NCI-H1930 (cell line): ENCODE measurements at regions not wholly inside any gene's neighbourhood (a gene's known extent, or its start where the extent isn't known, plus 50 kb on each side); places are given as distances from the start of the nearest gene placed in this dataset.
"Not testable (repeated sequence)": the region's sequence is repeated elsewhere in the genome, so short reads cannot be mapped to it uniquely, and the experiment has no call there.

ENCODE experiments used
- DNase-seq, 2 experiments: peaks; one replicate each; lab custom pipeline; 2025; lab: John Stamatoyannopoulos, UW

DNA sequence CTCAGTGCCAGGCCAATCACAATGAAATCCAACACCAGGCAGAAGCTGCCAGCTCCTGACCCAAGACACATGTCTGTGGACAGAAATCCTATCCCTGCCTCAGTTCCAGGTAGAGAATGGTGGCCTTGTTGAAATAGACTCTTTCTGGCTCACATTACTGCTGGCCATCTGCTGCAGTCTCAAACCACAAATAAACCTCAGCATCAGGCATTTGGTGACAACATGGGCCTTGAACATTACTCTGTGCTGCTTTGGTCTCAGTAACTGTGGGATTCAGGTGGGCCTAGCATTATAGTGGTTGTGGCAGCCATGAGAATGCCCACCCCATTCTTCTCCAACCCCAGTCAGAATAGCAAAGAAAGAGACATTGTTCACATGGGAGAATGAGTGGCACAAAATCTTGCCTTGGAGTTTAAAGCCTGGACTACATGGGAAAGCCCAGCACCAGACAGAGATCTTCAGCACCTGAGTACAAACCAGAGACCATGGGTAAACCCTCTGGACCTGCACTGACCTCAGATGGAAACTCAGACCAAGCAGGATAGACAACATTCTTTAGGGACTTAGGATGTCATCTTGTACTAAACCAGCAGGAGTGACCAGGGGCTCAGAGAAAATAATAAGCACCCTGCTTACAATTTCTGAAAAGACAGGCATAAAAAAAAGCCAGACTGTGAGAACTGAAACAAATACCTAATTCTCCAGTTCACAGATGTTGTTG, 50.4 kb upstream of the TRAM1L1 start:
- no peak for DNase-seq

DNA sequence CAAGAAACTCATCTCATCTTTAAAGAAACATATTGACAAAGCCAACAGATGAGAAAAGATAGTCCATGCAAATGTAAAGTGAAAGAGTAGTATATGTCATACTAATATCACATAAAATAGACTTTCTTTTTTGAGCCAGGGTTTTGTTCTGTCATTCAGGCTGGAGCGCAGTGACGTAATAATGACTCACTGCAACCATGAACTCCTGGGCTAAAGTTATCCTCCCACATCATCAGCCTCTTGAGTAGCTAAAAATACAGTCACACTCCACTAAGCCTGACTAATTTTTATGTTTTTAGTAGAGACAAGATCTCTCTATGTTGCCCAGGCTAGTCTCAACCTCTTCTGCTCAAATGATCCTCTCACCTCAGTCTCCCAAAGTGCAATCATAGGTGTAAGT, 51.8 kb upstream of the TRAM1L1 start:
- no peak for DNase-seq

GRCh38 chr4:117138732-117139131, 53.4 kb upstream of the TRAM1L1 start:
- DNase-seq: not testable (repeated sequence)

GRCh38 chr4:117154251-117154650, 68.9 kb upstream of the TRAM1L1 start:
- no peak for DNase-seq

- no peak for DNase-seq
Observed at GRCh38 chr4:117156806-117157205, 71.4 kb upstream of the TRAM1L1 start.

GRCh38 chr4:117157360-117157759, 72.0 kb upstream of the TRAM1L1 start:
- DNase-seq: no peak

- no peak for DNase-seq
Observed at GRCh38 chr4:117162976-117163375, 77.6 kb upstream of the TRAM1L1 start.

- DNase-seq: no peak
Observed at GRCh38 chr4:117164338-117164737, 79.0 kb upstream of the TRAM1L1 start.

DNA sequence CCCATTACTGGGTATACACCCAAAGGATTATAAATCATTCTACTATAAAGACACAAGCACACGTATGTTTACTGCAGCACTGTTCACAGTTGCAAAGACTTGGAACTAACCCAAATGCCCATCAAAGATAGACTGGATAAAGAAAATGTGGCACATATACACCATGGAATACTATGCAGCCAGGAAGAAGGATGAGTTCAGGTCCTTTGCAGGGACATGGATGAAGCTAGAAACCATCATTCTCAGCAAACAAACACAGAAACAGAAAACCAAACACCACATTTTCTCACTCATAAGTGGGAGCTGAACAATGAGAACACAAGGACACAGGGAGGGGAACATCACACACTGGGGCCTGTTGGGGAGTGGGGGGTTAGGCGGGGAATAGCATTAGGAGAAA, 90.0 kb upstream of the TRAM1L1 start:
- not testable (repeated sequence) for DNase-seq

DNA sequence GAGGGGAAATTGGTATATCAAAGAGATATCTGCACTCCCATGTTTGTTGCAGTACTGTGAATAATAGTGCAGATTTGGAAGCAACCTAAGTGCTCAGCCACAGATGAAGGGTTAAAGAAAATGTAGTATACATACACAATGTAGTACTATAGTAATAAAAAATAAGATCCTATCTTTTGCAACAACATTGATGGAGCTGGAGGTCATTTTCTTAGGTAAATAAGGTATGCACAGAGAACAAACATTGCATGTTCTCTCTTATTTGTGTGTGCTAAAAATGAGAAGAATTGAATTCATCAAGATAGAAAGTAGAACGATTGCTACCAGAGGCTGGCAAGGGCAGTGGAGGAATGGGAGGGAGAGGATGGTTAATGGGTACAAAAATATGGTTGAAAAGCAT, 117.9 kb upstream of the TRAM1L1 start:
- DNase-seq: no peak

GRCh38 chr4:117210551-117210950, 125.2 kb upstream of the TRAM1L1 start:
- DNase-seq: no peak

DNA sequence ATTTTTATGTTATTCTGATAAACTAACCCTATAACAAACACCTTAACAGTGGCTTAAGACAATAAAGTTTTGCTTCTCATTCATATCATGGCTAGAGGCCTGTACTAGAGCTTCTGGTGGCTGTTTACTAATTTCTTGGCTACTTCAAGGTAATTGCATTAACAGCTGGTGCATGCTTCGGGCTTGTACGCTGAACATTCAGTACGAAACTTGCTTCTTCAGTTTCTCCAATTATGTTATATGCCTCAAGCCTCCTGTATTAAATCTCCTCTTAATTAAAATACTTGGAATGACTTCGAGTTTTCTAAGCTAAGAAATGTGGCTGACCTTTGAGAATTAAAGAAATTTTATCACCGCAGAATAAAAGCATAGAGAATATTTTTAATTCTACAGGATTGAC, 138.9 kb upstream of the TRAM1L1 start:
- no peak for DNase-seq

DNA sequence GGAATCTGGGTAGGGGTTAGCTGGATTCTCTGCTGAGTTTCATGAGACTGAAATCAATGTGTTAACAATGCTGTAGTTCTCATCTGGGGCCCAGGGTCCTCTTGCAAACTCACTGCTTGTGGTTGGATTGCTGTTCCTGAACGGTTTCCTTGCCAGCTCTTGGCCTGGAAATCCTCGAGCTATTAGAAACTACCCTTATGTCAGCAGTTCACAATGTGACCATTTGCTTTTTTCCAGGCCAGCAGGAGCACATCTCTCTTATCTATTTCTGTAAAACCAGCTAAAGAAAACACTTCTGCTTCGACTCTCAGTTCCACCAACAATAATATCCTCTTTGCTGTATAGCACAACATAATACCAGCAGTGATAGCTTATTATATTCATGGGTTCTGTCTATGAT, 140.1 kb upstream of the TRAM1L1 start:
- DNase-seq: no peak

GRCh38 chr4:117227925-117228324, 142.5 kb upstream of the TRAM1L1 start:
- no peak for DNase-seq

- DNase-seq: no peak
Observed at GRCh38 chr4:117239434-117239833, 154.1 kb upstream of the TRAM1L1 start.

- DNase-seq: no peak
Observed at GRCh38 chr4:117249333-117249732, 164.0 kb upstream of the TRAM1L1 start.

DNA sequence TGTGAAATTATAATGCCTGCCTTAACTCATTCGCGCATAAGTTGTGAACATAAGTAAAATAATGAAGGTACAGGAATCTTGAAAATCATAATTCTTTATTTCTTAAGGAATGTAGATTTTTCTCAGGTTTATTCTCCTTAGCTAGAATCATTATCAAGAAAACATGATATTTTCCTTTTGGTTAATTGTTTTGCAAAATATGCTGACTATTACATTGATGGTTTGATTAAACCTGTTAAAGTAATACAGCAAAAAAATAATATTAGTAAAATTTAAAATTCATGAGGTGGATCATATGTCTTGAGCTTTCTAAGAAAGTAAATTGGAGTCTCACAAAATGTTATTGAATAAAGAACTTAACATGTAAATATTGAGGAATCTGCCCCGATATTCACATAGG, 178.7 kb upstream of the TRAM1L1 start:
- no peak for DNase-seq

DNA sequence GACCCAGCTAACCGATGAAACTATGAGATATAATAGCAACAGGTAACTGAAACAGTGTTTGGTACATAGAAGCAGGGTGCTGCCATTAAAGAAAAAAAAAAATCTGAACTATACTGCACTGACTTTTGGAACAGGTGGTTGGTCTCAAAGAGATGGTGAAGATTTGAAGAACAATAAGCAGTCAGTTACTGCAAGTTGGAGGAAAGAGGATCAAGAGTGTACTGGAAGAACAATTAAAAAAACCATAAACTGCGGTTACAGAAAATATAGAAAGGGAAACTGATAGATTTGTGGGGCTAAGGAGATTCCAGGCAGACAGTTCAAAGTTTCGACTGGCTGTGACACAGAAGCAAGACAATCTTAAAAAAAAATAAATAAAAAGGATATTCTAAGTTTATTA, 181.9 kb upstream of the TRAM1L1 start:
- DNase-seq: no peak

DNA sequence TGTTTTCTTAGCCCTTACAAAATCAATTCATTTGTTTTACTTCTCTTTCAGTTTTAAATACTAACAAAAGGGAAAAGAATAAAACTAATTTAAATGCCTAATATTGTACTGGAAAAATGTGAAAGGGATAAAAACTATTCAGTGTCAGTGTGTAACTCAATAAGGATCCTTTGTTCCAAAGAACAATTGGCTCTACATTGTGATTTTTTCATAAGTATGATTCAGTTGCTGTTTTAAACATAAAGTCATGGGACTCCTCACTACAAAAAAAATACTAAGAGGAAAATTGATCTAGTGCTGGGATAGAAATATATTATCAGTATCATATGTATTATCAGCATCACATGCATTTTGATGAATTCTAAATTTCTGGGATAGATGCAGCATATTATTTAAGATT, 199.4 kb upstream of the TRAM1L1 start:
- DNase-seq: no peak

DNA sequence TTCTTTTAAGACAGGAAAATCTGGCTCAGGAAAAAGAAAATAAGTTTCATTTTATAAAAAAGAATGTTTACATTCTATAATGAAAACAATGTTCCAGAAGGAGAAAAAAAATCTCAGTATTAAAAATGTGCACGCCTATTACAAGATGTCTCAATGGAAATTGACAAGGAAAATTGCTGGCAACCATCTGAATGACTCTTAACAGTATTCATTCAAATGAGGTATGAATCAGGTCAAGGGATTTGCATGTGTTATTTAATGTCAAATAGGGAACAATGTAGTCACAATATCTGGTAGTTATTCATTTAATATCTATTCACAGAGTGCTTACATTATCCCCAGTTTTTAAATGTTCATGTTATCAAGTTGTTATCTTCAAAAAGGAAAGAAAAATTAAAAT, 208.4 kb upstream of the TRAM1L1 start:
- no peak for DNase-seq

GRCh38 chr4:117302226-117302625, 216.8 kb upstream of the TRAM1L1 start:
- DNase-seq: no peak

DNA sequence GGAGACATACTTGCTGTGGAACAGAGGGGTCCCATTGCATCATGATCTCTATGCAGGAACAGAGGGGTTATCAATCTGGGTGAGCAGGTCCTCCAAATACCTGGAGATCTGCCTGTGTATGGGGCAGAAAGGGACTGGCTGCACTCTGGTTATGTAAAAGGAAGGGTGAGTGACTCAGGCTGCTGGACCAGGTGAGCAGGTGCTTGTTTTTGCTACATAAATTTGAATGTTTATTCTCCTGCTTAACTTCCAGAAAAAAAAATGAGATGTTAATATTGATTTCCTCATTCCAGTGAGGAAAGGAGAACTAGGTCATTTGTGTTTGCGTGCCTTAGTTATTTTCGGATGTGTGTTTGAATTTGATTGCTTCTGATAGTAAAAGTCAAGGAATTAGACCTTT, 225.8 kb upstream of the TRAM1L1 start:
- DNase-seq: no peak

- no peak for DNase-seq
Observed at GRCh38 chr4:117311989-117312388, 226.6 kb upstream of the TRAM1L1 start.

- no peak for DNase-seq
Observed at GRCh38 chr4:117324851-117325491, 239.6 kb upstream of the TRAM1L1 start.
